ENCODE measurements at regions not wholly inside any gene's neighbourhood (a gene's known extent, or its start where the extent isn't known, plus 50 kb on each side); places are given as distances from the start of the nearest gene placed in this dataset.

DNA sequence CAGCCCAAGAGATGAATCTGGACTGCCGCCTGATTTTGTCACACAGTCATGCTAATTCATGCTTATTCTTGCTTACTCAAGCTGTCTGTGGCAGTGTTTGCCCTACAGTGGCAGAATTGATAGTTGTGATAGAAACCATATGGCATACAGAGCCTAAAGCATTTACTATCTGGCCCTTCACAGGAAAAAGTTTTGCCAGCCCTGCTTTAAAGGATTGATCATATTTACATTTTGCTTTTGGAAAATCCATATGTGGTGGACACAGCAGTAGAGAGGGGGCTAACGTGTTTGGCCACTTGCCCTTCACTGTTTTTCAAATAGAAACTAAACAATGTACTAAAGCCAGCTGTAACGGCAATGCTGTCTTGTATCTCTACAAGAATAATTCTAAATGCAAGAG is 974.0 kb upstream of the GHITM start:
- DNase-seq = peak in 1 of 2 experiments; percentile 1

- DNase-seq = peak; percentile 49 to 63
Observed at GRCh38 chr10:83166344-83166743, 973.0 kb upstream of the GHITM start.

DNA sequence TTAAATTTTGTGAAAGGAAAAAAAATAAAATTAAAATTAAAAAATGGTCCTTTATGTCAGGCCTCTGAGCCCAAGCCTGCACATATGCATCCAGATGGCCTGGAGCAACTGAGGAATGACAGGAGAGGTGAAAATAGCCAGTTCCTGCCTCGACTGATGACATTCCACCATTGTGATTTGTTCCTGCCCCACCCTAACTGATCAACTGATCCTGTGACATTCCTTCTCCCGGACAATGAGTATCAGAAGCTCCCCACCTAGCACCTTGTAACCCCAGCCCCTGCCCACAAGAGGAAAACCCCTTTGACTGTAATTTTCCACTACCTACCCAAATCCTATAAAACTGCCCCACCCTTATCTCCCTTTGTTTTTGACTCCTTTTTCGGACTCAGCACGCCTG is 972.2 kb upstream of the GHITM start:
- no peak for DNase-seq

DNA sequence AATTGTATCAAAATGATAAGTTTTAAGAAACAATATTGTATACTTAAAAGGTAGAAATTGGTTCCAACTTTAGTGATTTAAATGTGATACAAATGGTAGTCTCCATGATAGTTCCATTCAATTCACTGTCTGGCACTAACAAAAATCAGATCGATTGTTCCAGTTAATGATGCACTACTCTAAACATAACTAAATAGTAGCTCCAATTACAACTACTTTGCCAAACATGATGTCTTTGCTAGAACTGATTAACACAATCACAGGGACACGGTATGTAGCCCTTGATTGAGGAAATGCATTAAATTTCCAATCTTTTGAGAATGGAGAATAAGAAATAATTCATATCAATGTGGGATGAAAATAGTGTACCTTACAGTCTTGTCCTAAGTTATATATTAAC is 962.4 kb upstream of the GHITM start:
- no peak for DNase-seq

- no peak for DNase-seq
Observed at GRCh38 chr10:83178526-83178925, 960.8 kb upstream of the GHITM start.

- no peak for DNase-seq
Observed at GRCh38 chr10:83179371-83179770, 959.9 kb upstream of the GHITM start.

- DNase-seq = no peak
Observed at GRCh38 chr10:83182076-83182475, 957.2 kb upstream of the GHITM start.

- no peak for DNase-seq
Observed at GRCh38 chr10:83184641-83185040, 954.7 kb upstream of the GHITM start.

GRCh38 chr10:83190614-83191013 is 948.7 kb upstream of the GHITM start:
- no peak for DNase-seq

DNA sequence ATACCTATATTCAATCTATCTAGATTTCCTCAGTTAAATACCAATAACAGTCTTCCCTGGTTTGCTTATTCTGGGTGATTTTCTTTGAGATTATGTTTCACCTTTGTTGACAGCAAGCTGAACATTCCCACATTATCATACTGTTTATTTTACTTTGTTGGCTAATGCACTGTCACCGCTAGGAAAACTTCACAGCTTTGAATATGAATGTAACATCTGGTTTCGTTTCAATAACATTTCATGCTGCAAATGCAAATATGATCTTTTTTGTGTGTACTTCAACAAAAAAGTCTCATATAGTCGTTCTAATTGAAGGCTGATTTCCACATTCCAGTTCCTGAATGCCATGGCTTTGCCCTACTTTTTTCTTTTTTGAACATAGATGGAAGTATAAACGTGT is 946.3 kb upstream of the GHITM start:
- no peak for DNase-seq

GRCh38 chr10:83195021-83195420 is 944.3 kb upstream of the GHITM start:
- DNase-seq = no peak

GRCh38 chr10:83199374-83199773 is 939.9 kb upstream of the GHITM start:
- no peak for DNase-seq

DNA sequence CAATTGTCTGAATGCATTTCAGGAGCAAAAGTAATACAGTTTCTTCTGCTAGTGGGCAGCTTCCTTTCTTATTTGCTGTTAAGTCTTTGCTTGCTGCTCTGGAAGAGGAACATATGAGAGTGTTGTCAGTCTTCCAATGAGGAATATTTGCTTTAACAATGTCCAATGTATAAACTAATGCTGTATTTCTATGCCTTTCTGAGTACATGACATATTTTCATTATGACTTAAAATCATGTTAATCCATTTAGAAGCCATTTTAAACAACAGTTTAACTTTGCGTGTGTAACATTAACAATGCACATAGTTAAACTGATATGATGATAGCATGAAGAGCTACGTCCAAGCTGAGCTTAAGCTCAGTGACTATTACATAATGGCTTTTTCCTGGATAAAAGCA is 933.4 kb upstream of the GHITM start:
- no peak for DNase-seq

DNA sequence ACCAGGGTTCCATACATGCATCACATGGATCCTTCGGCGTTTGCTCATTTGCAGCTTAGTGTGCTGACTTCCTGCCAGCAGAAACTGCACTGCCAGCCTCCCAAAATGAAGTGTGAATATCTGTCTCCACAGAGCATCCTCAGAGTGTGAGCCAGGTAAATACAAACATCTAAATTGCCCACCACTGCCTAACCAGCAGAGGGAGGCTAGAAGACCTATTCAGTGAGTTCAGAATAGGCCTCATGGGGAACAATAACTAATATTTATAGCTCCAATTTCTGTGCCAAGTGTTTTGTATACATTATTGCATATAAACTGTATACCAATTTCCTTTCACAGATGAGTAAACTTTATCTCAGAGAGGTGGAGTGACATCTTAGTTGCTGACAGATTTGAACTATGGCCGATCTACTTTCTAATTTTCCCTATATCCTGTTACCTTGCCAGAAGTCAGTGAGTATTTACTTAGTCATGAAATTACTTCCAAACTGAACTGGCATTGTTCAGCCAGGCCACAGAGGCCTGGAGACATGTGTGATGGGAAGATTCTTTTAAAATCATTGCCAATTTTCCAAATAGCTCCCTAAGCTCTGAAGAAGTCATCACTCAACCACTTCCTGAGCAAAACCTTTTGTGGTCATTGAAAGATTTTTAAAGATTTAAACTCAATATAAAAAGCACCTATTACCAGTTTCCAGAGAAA is 926.5 kb upstream of the GHITM start:
- DNase-seq = no peak

GRCh38 chr10:83214136-83214535 is 925.2 kb upstream of the GHITM start:
- peak; percentile 64 to 89 for DNase-seq

DNA sequence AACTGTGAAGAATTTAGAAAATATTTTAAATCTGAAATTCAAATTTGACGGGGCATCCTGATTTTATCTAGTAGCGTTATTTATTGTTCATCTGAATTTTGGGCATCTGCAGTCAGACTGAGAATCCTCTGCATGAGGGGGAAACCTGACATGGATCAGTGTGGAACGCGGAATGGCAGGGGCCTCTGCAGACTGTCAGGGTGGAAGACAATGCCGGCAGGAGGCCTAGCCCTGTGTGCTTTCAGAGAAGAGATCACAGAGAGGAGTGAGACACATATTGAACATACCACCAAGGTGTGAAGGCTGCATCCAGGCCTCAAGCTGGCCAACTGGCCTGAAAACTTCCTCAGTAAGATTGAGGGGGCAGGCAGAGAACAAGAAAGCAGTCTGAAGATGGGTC is 921.1 kb upstream of the GHITM start:
- DNase-seq = no peak

DNA sequence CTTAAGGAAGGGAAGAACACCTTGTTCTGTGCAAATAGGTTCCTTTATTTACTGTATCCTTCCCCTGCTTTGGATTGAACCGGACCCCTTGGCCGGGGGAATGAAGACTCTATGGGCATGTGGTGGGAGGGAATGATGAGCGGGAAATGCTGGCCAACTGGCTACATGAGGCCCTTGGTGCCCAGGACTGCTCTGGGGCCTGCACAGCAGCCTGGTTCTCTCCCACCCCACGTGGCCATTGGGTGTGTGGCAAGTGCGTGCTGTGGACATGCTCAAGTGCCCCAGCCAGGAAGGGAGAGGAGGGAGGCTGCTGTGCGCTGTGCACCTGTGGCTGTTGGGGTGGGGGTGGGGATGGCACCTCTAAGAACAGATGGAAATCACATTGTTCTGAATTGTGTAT is 917.0 kb upstream of the GHITM start:
- peak in 1 of 2 experiments; percentile 0 for DNase-seq

- DNase-seq = no peak
Observed at GRCh38 chr10:83222832-83223742, 916.2 kb upstream of the GHITM start.

DNA sequence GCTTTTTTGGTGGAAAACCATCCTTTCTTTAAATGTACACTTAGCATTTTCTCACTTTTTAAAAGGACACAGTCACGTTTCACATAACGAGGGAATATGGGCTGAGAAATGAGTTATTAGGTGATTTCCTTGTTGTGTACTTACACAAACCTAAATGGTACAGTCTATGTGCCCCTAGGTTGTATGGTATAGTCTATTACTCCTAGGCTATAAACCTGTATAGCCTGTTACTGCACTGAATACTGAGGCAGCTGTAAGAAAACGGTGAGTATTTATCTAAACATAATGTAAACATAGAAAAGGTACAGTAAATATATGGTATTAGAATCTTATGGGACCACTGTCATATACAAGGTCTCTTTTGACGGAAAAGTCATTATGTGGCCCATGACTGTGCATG is 913.5 kb upstream of the GHITM start:
- DNase-seq = no peak

DNA sequence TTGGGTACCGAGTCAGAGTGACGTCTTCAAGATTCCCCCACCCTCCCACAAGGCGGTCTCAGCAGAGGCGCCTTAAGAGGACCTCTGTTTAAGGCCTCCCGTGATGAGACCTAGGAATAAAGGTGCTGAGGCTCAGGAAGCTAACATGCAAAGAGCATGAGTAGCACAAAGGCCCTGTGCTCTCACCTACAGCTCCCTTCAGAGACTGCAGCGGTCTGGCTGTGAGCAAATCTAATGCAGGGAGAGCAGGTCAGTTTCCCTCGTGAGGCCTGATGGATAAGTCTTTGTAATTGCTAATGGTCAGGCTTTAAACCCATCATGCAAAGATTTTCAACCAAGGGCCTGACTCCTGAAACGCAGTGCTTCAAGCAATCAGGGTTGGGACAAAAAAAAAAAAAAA is 909.3 kb upstream of the GHITM start:
- DNase-seq = no peak

DNA sequence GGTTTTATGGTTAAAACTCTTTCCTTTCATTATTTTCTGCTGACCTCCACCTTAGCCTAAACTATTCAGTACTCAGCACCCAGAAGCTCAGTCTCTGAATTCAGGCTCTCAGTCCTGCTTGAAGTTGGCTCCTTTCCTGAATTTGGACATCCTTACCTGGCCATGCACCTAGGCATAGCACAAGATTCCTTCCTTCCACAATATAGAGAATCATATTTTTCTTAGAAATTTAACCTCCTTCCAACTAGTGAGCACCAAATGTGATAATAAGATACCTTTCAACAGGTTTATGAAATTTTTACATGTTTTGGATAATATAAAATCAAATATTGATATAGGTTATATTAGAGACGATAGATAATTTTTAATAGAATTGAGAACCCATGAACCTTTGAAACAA is 905.6 kb upstream of the GHITM start:
- DNase-seq = no peak

DNA sequence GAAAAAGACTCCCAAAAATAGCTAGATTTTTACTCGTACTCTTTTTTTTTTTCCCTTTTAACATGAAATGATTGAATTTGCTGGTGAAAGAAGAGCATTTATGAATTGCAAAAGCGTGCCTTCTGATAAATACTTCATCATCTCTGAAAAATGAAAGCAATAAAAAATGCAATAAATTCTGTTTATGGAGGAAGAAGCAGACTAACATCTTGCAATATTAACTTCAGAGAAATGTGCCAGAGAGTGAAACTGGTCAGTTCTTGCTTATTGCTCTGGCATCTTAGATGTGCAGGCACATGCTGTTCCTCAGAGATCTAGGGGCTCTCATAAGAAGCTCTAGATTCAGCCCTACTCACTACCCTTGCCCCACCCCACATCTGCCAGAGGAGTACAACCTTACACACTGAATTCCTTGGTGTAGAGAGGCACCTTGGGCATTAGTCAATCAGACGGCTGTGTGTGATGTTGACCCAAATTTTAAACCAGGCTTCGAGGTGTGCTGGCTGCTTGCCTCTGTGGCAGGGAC is 891.1 kb upstream of the GHITM start:
- DNase-seq = no peak

- peak in 1 of 2 experiments; percentile 52 for DNase-seq
Observed at GRCh38 chr10:83250396-83250795, 888.9 kb upstream of the GHITM start.

DNA sequence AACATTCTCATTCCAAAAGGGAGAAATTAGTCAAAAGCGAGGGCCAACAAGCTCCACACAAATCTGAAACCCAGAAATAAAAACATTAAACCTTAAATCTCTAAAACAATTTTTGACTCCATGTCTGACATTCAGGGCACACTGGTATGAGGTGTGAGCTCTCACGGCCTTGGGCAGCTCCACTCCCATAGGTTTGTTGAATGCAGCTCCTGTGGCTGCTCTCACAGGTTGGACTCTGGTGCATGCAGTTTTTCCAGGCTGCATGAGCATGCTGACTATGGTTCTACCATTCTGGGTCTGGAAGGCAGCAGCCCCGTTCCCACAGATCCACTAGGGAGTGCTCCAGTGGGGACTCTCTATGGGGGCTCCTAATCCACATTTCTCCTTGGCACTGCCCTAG is 887.1 kb upstream of the GHITM start:
- no peak for DNase-seq
